Adrenal gland (tissue), 9 donors: ENCODE measurements at regions not wholly inside any gene's neighbourhood (a gene's known extent, or its start where the extent isn't known, plus 50 kb on each side); places are given as distances from the start of the nearest gene placed in this dataset.

ENCODE experiments used
- DNase-seq, 7 donors: peaks; one replicate each; pipeline ENCODE4 v3.0.0-alpha.2; 2019 to 2020
- H3K27ac ChIP-seq, 5 donors: fragments of 200-600 bp; sonication (generic) in 4 of 5; 1 replicate in 3 of 5; 2 replicates in 2 of 5; pipeline versions ENCODE4 v1.5.1 to v1.8.0; 2016 to 2020; ENCODE audit warnings: mild to moderate bottlenecking in 1 of 5
- H3K27me3 ChIP-seq: fragments of 200-600 bp; 2 replicates; pipeline ENCODE4 v1.8.0; 2021
- H3K36me3 ChIP-seq, 2 donors: fragments of 200-600 bp; replicated peaks in 1 of 2; 1 replicate in 1 of 2; 2 replicates in 1 of 2; pipeline versions ENCODE4 v1.5.1 to v1.8.0; 2018 to 2022
- H3K4me1 ChIP-seq, 2 donors: fragments of 200-600 bp; replicated peaks in 1 of 2; 1 replicate in 1 of 2; 2 replicates in 1 of 2; pipeline versions ENCODE4 v1.5.1 to v1.8.0; 2018 to 2021
- H3K4me3 ChIP-seq, 4 donors: fragments of 200-600 bp; sonication (generic) in 3 of 4; one replicate each; pipeline ENCODE4 v1.5.1; 2016 to 2018
- H3K9me3 ChIP-seq, 3 donors: fragments of 200-600 bp; sonication (generic) in 1 of 3; replicated peaks in 1 of 3; 1 replicate in 2 of 3; 2 replicates in 1 of 3; pipeline versions ENCODE4 v1.5.1 to v1.8.0; 2016 to 2021
- CTCF ChIP-seq, 6 experiments: fragments of 450-650 bp in 4 of 6; fragments of 200-600 bp in 2 of 6; sonication (generic) in 1 of 6; IDR thresholded peaks; 1 replicate in 5 of 6; 2 replicates in 1 of 6; pipeline versions ENCODE4 v1.5.1 to v1.8.0; 2016 to 2021; ENCODE audit warnings: antibody characterized with exemption in 6 of 6, mild to moderate bottlenecking in 2 of 6, moderate library complexity in 1 of 6
- POLR2A ChIP-seq, 2 donors: fragments of 450-650 bp; IDR thresholded peaks; one replicate each; pipeline ENCODE4 v1.6.1; 2017; ENCODE audit warnings: antibody characterized with exemption in 2 of 2, mild to moderate bottlenecking in 2 of 2, moderate library complexity in 1 of 2
- WGBS, 4 donors: extraction: QIAGEN DNeasy Blood & Tissue Kit in 2 of 4; methylation state at CpG; one replicate each; pipeline versions ENCODE4 v1.1.5 to v1.1.7; 2013 to 2017; 5-methylcytosine and 5-hydroxymethylcytosine counted together
- intact Hi-C, 2 donors: fragments of 100-400 bp; cut with DNase I; formaldehyde crosslinking; loops; one replicate each; pipeline versions ENCODE4 v1.14.1 to v1.15.0; 2022 to 2023
- donor health status: healthy with polysubstance abuse.
- donor health status: Bipolar disorder and iron deficiency.
- donor health status: DM: yes; HTN: yes; CAD: no.
- donor health status: DM: no; HTN: no; CAD: no.
- donor health status: DM: no; HTN: no; CAD: no.

- Histone ChIP-seq H3K9me3 (no peaks in the 10 kb centered on the region), H3K4me1 (no peaks in the 10 kb centered on the region), H3K27me3 (no peaks in the 10 kb centered on the region), H3K27ac (no peak overlapping the region), H3K4me3 (no peak overlapping the region), H3K36me3 (no peaks in the 10 kb centered on the region)
- no peak for DNase-seq
- intact Hi-C loops, result no loop called here
- TF ChIP-seq CTCF (IDR thresholded peaks at IDR 0.05) (no peak), POLR2A (IDR thresholded peaks at IDR 0.05) (no peak)
These were observed 75.1 kb upstream of the GRIK1 start for GRCh38 chr21:30014886-30015285.

- Histone ChIP-seq H3K9me3 (no peaks in the 10 kb centered on the region), H3K27ac (no peak overlapping the region), H3K4me3 (no peak overlapping the region), H3K36me3 (no peaks in the 10 kb centered on the region), H3K4me1 (no peaks in the 10 kb centered on the region), H3K27me3 (no peaks in the 10 kb centered on the region)
- WGBS, 4 donors, result 61 to 65% (median 63%) methylated on average over 6 of the region's 6 CpGs
- intact Hi-C loops, result no loop called here
- no peak for TF ChIP-seq CTCF (IDR thresholded peaks at IDR 0.05)
- TF ChIP-seq POLR2A (IDR thresholded peaks at IDR 0.05), result no peak
- DNase-seq, result no peak
These were observed 51.8 kb upstream of the GRIK1 start for GRCh38 chr21:29991624-29992023.

GRCh38 chr21:29989634-29990234, 49.9 kb upstream of the GRIK1 start:
- no peaks in the 10 kb centered on the region for H3K4me1 ChIP-seq
- 76 to 85% (median 80%) methylated on average over 3 of the region's 3 CpGs for WGBS, 4 donors
- H3K27ac ChIP-seq, result no peak overlapping the region
- H3K36me3 ChIP-seq, result no peaks in the 10 kb centered on the region
- TF ChIP-seq POLR2A (IDR thresholded peaks at IDR 0.05) (no peak), CTCF (IDR thresholded peaks at IDR 0.05) (no peak)
- no peak overlapping the region for H3K4me3 ChIP-seq
- no peaks in the 10 kb centered on the region for H3K27me3 ChIP-seq
- no peak for DNase-seq
- intact Hi-C loops, result no loop called here
- no peaks in the 10 kb centered on the region for H3K9me3 ChIP-seq
